GM12874 (cell line): ENCODE measurements at regions not wholly inside any gene's neighbourhood (a gene's known extent, or its start where the extent isn't known, plus 50 kb on each side); places are given as distances from the start of the nearest gene placed in this dataset.

ENCODE experiments used
- CTCF ChIP-seq: IDR thresholded peaks from 2 replicates; pipeline ENCODE4 v1.5.1; 2011; ENCODE audit warnings: low read depth, mild to moderate bottlenecking, control low read depth, low read length, moderate library complexity; ENCODE audit not compliant: insufficient read depth

DNA sequence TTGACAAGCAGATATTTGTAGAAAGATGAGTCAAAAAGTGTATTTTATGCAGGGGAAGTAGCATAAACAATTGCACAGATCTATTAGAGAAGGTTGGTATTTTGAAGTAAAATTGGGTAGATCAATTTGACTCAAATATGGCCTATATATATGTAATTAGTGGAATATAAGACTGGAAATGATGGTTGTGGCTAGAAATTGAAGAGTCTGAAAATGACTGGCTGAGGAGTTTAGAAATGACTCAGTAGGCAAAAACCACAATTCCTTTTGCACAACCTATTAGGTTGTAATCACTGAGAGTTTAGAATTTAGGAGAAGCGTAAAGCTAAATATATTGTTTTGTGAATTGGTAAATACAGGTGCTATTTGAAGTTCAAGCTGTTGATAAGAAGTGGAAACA, 622.6 kb upstream of the PCDH20 start:
- no peak for TF ChIP-seq CTCF

GRCh38 chr13:62035981-62036380, 620.3 kb upstream of the PCDH20 start:
- no peak for TF ChIP-seq CTCF

DNA sequence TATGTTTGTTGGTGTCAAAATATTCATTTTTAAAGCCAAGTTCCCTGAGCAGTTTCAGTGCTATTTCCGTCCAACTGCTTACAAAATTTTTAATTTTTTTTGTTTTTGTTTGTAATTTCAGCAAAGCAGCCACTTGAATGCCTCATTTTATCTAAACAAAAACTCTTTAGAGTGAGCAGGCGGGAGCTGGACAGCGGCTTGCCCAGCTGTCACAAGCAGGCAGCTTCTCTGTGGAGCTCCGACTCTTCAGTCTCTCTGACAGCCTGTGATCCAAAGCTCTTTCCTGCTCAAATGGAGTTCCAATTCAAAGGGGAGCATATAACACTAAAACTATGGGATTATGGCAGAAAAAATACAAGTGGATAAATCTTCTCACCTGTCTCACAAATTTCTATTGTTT, 618.3 kb upstream of the PCDH20 start:
- no peak for TF ChIP-seq CTCF

DNA sequence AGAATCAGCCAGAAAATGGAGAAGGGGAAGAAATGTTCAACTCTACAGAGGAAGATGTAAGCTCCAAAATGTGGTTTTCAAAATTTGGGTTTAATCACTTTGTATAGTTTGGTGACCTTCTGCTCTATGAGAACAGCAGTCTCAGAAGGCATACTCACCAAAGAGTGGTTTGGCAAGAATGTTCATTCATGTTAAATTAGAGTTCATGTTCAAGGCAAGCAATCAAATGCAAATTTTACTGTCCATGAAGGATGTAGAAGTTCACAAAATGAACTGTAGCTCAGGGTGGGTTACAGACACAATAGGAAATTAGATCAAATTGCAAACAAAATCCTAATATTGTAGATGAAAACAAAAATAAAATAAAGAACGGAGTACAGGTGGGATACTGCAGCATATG, 606.7 kb upstream of the PCDH20 start:
- no peak for TF ChIP-seq CTCF

GRCh38 chr13:62019858-62020257, 604.2 kb upstream of the PCDH20 start:
- no peak for TF ChIP-seq CTCF

DNA sequence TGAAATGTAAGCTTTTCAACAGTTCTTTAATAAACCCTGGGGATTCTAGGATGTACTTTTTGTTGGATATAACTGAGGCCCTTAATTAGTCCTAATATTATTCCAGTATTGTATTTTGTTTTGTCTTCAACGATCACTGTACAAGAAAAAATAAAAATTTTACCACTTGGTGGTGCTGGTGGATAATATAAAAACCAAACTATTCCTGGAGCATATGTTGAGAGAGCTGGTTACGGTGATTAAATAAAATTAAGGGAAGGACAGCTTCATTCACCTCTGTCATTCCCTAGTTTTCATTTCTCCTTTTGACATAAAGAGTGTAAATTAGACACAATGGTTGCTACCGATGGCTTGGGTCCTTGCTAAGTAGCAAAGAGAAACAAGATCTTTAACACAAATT, 598.6 kb upstream of the PCDH20 start:
- no peak for TF ChIP-seq CTCF

- TF ChIP-seq CTCF = no peak
Observed at GRCh38 chr13:62003452-62003851, 587.8 kb upstream of the PCDH20 start.

DNA sequence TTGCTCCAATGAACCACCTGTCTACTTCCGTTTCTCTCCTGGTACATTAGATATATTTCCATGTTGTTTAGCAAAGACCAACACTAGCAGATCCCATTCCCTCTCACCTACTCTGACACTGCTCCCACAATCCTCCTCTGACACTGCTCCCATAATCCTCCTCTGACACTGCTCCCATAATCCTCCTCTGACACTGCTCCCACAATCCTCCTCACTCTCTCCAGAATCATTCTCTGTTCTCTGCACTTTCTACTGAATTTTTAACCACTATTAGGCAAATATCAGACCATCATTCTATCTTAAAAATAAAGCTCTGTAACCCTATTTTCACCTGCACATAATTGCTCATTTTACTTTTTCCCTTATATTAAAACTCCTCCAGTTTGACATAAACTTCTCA, 578.5 kb upstream of the PCDH20 start:
- no peak for TF ChIP-seq CTCF
